Jurkat, Clone E6-1 (cell line): ENCODE measurements at regions not wholly inside any gene's neighbourhood (a gene's known extent, or its start where the extent isn't known, plus 50 kb on each side); places are given as distances from the start of the nearest gene placed in this dataset.

Source experiments
- DNase-seq: peaks from one replicate; pipeline ENCODE4 v3.0.0-alpha.2; 2011; ENCODE audit warnings: low read depth, low spot score
- H3K4me3 ChIP-seq: 2 replicates; pipeline ENCODE4 v1.5.1; 2011; ENCODE audit warnings: mild to moderate bottlenecking, low read length, control low read depth, moderate library complexity

DNA sequence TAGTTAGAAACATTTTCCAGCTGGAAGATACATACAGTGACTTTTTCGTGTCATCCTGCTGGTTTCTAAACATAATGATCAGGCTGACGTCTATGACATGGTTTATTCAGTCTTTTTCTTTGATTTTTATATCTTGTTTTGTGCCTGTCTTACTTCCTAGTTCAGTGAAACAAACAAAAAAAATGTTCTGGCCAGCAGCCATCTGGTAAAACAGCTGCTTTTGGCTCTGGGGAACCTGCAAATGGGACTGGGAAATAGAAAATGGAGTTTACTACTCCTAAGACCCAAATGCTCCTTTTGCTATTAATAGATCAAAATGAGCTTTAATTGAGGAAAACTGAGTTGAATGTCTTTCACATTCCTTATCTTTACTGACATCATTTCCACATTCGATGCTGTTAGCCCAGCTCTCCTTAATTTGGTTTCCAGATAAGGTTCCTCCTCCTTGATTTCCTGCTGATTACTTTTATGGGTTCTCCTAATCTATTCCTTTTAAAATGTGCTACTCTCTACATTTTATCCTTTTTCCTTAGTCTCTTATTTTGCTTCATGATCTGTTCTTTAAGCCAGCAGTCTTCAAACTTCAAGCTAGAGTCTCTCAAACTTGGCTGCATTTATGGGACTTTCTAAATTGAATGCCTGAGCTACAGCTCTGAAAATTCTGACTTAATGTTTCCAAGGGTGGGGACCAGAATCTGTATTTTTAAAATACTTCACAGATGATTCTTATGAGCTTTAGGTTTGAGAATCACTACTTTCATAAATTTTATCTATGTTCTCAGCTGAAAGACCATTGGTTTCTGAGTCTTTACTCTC, 499.5 kb downstream of the ANKRD50 start:
- H3K4me3 ChIP-seq: no peak overlapping the region
- no peak for DNase-seq

DNA sequence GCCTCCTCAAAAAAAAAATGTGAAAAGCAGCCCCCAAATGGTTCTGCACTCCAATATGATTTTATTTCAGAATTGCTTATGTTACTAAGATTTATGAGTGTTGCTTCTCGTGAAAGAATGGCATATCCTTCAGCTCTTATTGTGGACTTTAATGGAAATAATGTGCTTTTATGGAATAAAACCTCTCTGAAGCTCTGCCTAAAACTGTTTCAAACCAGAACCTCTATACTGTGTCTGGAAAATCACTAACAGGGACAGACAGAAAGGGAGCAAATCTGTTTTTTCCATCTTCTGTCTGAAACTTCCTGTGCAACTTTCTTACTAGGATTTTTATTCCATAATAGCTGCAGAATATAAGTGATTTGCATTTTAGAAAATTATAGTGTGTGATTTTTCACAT, 493.1 kb downstream of the ANKRD50 start:
- H3K4me3 ChIP-seq: no peak overlapping the region
- no peak for DNase-seq

DNA sequence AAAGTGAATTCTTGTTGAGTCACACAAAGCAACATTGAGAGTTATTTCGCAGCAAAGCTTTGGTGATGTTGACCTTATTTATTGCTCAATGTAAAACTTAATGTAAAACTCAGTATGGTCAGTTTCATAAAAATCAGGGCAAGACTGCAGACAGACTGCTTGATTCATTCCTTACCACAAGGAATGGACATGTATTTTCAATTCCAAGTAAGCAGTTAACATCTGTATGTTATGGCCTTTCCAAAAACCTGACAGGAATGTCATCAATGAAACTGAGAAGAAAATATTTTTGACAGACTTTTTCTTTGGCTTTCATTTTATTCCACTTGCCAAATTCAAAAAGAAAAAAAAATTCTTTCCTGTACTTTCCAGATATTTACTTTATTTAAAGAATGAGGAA, 488.3 kb downstream of the ANKRD50 start:
- no peak for DNase-seq
- H3K4me3 ChIP-seq: no peak overlapping the region

DNA sequence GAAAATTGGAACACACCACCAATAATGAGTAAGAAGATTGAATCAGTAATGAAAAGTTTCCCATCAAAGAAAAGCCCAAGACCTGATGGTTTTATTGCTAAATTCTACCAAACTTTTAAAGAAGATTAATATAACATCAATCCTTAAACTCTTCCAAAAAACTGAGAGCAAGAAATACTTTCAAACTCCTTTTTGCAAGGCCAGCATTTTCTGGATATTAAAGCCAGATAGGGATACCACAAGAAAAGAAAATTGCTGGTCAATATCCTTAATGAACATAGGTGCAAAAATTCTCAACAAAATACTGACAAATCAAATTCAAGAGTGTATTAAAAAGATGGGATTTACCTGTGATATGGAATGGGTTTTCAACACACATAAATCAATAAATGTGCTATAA, 484.6 kb downstream of the ANKRD50 start:
- no peak overlapping the region for H3K4me3 ChIP-seq
- DNase-seq: no peak

DNA sequence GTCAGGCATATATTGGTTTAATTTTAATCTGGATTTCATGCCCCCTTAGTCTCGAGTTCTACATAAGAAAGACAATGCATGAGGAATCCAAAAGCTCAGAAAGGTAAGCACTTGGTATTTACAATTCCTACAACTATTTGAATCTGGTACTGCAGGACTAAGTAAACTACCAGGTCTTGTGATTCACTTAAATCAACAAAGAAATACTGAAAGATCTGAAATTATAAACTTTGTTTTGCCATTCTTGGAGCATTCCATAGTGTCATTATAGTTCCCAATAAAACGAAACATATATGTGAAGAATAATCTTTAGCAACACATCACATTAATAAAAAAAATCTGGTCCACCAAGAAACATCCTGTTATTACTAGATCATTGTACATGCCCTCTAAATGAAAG, 482.3 kb downstream of the ANKRD50 start:
- DNase-seq: no peak
- no peak overlapping the region for H3K4me3 ChIP-seq

DNA sequence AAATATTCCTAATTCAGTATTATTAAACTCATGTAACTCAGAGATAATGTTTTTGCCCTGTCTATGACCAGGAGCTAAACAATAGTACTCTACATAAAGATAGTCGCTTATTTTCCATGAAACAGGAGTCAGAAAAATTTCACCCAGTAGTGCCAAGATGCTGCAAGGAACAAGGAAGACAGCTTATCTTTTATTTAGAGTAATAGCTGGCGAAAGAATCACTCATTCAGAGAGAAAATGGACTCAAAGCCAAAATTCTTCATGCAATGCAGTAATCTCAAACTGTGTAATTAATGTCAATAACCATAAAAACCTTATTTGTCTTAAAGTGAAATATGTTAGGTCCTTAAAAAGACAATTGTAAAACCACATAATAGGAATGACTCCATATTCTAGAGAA, 477.8 kb downstream of the ANKRD50 start:
- H3K4me3 ChIP-seq: no peak overlapping the region
- no peak for DNase-seq

DNA sequence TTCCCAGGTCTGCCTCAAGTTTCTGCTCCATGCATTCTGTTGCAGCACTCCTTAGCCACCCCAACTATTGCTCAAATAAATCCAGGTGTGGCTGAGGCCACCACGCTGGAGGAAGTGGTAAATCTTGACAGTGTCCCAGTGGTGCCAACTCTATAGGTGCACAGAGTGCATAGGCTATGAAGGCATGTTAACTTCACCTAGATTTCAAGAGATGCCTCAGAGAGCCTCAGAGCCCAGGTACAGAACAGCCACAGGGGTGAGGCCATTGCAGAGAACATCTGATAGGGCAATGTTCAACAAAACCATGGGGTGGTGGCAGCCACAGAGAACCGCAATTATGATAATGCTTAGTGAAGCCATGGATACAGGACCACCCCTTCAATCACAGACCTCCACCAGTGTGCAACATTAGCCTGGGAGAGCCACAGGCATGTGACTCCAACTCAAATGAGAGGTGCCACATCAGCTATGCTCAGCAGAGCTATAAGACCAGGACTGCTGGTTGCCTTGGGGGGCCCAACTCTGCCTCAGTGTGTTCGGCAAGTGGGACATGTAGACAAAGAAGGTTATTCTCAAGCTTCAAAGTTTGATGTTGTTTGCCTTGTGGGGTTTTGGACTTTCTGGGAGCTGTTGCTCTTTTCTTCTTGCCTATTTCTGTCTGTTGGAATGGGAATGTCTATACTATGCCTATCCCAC, 468.7 kb downstream of the ANKRD50 start:
- no peak overlapping the region for H3K4me3 ChIP-seq
- no peak for DNase-seq

DNA sequence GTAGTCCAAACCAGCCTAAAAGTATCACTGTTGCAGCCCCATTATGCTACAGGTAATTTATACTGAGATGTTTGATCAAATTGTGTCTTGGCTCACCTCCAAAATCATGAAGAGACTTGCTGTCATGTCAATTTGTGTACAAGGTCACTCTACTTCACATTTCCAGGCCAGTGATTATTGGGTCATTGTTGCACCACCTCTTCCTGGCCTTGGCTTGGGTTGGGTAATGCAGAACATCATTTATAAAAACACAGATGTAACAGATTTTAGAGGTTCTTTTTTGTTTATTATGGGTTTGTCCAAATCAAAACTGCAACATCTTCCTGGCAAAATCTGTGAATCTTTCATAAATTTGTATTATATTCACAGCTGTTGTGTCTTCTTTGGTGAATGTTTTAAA, 459.5 kb downstream of the ANKRD50 start:
- no peak overlapping the region for H3K4me3 ChIP-seq
- DNase-seq: no peak

DNA sequence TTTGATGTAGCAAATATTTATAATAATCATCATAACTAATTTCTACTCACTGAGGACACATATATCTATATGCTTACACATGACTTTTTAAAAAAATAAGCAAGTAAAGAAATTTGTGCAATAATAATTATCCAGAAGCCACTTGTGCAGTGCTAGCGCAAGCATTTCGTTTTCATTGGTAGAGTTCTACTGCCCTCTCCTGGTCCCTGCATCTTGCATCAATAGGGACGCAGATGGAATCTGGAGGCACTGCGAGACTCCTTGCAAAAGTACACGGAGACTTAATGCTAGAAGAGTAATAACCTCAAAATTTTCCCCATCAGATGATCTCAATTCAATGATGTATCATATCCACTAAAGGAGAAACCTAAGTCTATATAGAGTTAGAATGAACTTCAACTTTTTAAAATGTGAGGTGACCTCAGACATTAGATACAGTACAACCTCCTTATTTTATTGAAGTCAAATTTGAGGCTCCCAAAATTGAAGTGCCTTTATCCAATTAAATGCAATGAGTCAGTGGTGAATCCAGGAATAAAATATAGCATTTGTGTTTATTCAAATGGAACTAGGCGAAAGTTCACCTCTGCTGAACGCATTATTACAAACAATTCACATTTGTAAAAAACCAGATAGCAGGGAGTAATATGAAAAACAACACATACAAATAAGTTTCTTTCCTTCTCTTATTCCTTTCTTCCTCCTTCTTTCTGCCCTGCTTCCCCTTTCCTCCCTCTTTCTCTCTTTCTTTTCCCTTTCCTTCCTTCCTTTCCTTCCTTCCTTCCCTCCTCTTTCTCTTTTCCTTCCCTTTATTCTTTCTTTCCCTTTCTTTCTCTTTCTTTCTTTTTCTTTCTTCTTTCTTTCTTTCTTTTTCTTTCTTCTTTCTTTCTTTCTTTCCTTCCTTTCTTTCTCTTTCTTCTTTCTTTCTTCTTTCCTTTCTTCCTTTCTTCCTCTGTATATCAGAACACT, 450.0 kb downstream of the ANKRD50 start:
- no peak overlapping the region for H3K4me3 ChIP-seq
- DNase-seq: peak; percentile 67

DNA sequence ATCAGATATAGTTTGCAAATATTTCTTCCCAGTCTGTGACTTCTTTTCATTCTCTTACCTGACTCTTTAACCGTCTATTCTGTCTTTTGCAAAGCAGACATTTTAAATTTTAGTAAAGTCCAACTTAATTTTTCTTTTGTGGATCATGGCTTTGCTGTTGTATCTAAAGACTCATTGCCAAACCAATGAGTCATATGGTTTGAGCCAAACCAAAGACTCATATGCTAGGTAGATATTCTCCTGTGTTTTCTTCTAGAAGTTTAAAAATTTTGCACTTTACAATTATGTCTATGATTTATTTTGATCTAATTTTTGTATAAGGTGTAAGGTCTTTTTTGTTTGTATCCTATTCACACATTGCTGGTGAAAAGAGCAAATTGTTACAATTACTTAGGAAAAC, 446.8 kb downstream of the ANKRD50 start:
- no peak overlapping the region for H3K4me3 ChIP-seq
- no peak for DNase-seq

DNA sequence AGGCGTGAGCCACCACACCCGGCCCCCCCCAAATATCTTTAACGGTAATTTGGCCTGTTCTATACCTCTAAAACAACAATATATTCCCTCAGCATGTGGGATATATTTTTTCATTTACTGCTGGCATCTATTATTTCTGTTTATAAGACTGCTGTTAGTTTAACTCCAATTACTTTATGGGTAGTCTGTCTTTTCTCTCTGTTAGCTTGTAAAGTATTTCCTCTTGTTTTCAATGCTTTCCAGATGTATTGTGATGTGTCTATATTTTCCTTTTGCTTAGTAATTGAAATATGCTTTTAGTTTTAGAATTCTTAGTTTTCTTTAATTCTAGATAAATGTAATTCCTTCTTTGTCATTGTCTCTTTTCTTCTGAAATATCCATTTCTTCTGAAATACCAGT, 445.8 kb downstream of the ANKRD50 start:
- H3K4me3 ChIP-seq: no peak overlapping the region
- no peak for DNase-seq

DNA sequence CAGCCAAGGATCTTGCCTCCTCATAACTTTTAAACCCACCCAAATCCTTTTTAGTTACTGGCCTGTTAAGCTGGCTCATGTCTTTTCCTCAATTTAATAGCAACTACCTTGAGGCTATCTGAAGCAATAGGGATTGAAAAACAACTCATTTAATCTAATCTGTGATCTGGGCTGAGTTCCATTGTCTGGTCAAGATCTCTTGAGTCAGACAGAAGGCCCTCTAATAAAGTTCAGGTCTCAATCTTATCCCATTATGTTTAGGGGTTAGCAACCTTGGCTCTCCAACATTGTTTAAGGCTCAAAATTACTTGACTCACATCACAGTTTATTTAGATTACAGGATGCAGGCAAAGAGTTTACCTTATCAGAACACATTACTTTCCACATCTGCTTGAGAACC, 436.1 kb downstream of the ANKRD50 start:
- H3K4me3 ChIP-seq: no peak overlapping the region
- no peak for DNase-seq

DNA sequence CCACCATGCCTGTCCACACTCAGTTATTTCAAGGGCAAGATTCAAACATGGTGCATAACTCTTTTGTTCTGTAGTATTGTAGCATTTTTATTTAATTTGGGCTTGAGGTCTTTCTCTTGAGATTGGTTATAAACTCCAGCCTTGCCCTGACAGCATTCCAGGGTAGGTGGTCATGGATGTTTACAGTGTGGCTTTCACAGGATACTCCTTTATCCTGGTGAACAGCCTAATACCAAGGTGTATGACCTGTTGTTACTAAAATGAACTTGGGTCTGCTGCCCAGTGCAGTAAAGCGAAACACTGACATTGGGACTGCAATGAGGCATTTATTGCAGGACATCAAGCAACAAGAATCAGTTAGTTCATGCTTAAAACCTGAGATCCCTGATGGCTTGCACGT, 434.8 kb downstream of the ANKRD50 start:
- DNase-seq: no peak
- H3K4me3 ChIP-seq: no peak overlapping the region

DNA sequence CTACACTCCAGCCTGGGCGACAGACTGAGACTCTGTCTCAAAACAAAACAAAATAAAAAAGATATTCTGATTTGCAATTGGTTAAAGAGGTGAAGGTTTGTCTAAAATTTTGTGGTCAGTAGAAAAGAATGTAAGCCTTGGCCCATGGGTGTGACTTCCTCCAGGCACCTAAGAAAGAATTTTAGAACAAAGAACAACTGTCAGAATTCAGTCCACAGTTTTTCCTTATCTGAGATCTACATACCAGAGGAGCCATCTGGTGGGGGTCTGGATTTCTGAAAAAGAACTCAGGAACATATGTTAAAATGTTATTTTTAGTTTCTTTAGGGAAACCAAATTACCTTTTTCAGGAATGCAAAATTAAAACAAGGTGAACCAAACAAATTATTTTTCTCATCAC, 434.1 kb downstream of the ANKRD50 start:
- no peak overlapping the region for H3K4me3 ChIP-seq
- DNase-seq: no peak

DNA sequence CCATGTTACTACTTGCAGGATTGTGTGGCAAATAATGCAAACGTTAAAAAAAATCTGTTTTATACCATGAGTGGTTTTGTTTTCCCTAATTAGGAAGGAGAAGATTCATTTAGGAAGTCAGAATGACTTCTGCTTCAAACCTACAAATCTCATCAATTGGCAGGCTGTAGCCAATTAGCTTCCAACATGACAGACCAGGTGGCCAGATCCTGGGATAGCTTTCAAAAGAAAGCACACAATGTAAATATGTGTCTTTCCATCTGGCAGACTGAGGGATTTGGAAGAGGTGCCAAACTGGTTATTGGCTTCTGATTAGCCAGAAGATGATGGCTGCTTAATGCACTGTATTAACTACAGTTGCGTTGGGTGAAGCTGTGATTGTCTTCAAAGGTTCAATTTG, 432.8 kb downstream of the ANKRD50 start:
- no peak overlapping the region for H3K4me3 ChIP-seq
- DNase-seq: no peak

DNA sequence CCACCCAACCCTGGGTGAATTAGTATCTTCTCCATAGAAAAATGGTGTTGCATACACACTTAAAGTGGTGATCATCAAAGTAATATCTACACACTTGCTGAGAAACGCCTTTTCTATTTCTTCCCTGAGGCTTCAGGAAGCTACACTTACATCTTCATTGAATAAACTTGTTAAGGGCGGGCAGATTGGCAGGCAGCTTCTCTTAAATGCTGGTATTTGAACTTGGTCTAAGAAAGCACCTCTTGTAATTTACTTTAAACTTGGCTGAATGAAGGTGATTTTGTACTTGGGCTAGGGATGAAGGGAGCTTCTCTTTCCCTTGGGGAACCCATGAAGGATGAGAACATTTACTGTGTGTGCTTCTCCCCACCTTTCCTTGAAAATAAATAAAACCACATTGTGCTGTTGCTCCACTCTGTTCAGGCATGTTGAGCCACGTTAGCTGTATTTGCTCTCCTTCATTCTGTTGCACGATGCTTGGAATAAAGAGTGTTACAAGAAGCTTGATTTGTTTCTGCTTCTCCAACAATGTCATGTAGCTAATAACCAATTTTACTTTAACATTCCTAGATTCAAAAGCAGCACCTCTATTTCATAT, 430.1 kb downstream of the ANKRD50 start:
- no peak for DNase-seq
- H3K4me3 ChIP-seq: no peak overlapping the region

DNA sequence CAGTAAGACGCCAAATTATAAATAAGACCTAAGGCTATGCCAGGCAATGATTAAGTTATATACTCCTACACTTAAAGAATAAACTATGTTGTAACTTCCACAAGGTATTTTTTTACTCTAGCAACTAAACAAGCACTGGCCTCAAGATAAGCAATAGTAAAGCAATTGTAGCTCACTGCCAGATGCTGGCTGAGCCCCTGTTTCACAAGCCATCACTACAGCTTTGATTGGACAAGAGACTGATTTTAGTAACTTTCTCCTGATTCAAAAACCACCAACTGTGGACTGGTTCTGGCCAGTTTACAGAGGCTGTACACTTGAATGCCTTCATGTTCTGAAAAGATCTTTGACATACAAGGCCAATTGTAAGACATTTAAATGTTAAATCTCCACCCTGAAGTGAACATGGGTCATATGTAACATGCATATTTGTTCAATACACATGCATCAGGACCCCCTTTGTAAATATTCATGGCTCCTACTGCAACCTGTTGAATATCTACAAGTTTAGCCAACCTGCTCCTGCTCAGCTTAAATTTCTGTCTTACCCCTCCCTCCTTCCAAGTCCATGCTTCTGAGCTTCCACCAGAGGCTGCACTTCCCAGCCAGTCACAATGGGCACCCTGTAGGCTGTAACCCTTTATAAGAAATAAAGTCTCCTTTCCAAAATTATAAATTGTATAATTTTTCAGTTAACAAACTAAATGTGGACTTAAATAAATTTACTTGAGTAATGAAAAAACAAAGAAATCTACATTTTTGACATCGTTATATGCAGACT, 423.6 kb downstream of the ANKRD50 start:
- no peak for DNase-seq
- H3K4me3 ChIP-seq: no peak overlapping the region

DNA sequence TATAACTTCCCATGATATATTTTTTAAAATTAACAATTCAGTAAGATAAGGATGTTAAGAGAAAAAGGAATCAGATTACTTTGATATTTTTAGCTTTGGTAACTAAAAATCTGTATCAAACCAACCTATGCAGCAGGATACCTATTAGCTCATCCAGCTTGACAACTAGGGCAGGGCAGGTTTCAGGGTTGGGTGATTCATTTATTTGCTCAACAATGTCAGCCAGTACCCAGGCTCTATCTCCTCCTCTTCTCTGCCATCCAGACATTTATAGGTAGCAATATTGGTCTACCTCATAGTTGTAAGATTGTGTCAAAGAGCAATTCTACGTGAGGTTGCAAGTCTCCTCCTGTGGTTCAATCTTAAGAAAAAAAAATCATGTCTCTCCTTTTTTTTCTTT, 421.9 kb downstream of the ANKRD50 start:
- no peak for DNase-seq

DNA sequence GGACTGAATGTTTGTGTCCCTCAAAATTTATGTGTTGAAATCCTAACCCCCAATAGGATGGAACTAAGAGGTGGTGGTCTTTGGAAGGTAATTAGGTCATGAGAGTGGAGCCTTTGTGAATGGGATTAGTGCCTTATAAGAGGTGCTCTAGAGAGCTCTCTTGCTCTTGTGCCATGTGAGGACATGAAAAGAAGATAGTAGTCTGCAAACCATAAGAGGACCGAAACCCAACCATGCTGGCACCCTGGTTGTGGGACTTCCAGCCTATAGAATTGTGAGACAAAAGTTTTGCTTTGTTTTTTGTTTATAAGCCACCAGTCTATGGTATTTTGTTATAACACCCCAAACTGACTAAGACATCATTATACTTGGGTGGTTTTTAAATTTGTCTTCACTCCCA, 417.1 kb downstream of the ANKRD50 start:
- DNase-seq: no peak
- no peak overlapping the region for H3K4me3 ChIP-seq

More for the DNA sequence above, 421.9 kb downstream of the ANKRD50 start:
- no peak overlapping the region for H3K4me3 ChIP-seq
